Stimulated activated CD4-positive, alpha-beta T cell treated with anti-CD3 and anti-CD28 coated beads, Interleukin-12 subunit alpha, Interleukin-12 subunit beta, amount 100 ng/mL, for 4 hours (primary cell): ENCODE measurements at regions not wholly inside any gene's neighbourhood (a gene's known extent, or its start where the extent isn't known, plus 50 kb on each side); places are given as distances from the start of the nearest gene placed in this dataset.

Experiments
- DNase-seq: peaks from one replicate; pipeline ENCODE4 v3.0.0-alpha.2; 2020

DNA sequence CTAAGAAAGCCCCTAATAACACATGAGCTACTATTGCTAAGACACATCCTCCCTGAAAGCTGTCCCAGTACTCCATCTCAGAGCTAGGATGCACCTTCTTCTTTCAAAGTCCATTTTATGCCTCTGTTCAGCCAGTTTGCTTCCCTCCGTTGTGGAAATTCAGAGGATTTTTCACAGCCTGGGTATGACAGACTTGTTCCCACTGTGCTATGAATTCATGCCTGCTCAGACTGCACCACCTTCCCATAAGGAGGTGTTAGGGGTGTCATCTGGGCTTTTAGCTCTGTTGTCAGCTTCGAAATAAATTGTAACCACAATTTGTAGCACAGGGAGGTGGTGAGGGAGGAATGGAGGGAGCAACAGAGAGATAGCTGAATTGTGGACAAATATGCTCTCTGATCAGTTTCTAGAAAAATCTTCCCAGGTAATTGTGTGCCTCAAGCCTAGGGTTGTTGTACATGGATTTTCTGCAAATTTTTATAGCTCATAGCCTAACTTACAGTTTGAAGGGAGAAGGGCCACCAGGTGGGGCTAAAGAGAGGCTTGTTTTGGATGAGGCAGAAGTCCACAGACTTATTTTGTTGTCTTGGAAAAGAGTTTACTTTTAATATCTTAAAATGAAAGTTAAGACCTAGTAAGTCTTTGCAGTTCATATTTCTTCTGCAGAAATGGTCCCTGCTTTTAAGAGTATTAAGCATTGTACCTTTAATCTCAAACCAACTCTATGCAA is 462.0 kb downstream of the PDCD6IP start:
- DNase-seq, result peak; percentile 5

- DNase-seq, result no peak
Observed at GRCh38 chr3:34261001-34261385, 462.6 kb downstream of the PDCD6IP start.

DNA sequence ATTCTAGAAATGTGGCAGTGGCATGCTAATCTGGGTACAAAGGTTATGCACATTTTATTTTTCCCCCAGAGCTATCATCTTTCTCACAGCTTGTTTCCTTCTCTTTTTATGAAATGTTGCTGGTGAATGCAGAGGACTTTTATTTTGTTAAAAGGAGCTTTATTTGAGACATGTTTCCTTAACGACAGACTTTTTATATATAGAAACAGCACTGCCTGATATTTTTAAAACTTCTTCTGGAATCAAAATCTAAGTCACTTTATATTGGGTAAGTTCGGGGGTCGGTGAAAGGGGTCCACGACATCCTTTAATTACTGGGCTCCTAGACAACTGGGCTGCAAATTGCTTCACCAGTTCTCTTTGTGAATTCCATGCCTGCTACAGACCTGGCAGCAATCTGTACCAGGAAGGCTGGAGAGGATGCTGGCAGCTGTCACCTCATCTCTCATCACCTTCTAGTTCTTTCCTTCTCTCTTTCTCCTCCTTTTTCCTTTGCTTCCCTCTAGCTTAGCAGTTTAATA is 464.7 kb downstream of the PDCD6IP start:
- DNase-seq, result no peak

DNA sequence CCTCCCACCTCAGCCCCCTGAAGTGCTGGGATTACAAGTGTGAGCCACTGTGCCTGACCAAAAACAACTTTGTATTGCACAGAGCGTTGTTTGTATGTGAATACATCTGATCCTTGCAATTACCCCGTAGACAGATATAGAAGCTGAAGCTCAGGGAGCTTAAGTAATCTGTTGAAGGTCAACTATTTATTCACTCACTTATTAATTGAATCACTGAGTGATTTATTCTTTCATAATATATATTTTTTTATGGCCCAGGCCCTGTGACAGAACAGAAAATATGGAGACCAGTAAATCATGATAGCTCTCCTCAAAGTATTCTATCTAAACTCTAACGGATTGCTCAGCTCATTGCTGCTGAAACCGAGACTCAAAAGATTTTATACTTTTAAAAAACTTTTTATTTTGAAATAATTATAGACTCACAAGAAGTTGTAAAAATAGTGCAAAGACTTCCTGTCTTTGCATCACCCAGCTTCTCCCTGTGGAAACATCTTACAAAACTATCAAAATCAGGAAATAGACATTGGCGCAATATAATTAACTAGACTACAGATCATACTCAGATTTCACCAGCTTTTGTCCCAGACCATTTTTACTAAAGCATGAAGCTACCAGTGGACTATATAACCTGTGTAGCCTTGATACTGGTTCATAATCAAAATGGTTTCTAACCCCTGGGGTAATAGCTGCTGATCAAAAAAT is 466.1 kb downstream of the PDCD6IP start:
- no peak for DNase-seq

DNA sequence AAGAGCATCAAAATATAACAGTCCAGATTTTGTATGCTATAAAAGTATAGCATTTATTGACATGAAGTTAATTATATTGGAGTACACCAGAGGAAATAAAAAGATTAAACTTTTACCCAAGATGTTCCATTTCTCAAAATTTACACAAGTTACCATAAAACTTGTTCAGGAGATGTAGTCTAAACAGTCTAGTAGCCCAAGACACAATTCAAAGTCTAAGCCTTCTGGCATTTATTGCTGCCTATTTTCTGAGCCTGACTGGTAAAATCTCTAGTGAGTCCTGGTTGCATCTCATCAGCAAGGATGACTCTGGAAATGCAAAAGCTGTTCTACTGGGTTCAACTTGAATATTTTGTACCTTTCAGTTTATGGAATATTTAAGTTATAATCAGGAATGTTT is 468.7 kb downstream of the PDCD6IP start:
- DNase-seq, result no peak

DNA sequence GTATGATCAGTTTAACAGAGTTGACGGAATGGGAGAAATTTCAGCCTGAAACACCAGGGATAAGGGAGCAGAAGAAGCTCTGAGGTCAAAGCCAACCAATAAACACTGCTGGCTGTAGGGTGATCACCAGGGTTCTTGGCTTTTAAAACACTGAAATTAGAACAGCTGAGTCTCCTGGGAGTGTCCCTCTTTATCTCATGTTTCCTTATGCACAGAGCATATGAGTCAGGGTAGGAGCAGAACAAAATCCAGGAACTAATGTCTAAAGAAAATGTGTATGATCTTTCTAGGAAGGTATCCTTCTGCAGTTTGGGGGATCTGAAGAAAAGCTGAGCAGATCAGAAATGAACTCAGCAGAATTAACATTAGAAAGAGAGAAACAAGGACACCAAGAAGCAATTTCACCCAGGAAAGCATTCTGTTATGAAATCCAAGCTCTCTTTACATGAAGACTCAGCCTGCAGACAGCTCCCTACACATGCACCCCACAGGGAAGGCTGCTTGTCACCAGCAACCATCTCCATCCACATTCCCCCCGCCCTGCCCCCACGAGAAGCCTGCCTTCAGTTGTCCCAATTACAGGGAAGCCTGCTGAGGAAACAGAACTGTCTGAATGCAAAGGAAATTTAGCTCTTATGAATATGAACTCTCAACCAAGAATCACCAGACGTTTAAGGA is 469.7 kb downstream of the PDCD6IP start:
- DNase-seq, result no peak

- no peak for DNase-seq
Observed at GRCh38 chr3:34275811-34276210, 477.4 kb downstream of the PDCD6IP start.

DNA sequence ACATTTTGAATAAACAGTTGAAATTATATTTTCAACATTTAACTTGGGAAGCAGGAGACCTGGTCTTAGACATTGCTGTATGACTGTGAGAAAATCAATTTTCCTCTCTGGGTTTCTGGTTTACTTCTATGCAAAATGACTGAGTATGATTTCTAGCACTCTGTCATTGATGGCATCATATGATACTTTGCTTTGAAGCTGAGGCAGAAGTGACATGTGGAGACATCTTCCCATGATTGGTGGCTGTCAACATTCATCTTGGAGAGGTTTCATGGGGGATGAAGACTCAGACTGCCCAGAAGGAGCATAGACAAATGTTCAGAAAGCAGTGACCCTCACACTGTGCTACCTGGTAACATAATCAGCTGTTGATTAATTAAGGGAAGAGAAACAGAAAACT is 477.9 kb downstream of the PDCD6IP start:
- no peak for DNase-seq

DNA sequence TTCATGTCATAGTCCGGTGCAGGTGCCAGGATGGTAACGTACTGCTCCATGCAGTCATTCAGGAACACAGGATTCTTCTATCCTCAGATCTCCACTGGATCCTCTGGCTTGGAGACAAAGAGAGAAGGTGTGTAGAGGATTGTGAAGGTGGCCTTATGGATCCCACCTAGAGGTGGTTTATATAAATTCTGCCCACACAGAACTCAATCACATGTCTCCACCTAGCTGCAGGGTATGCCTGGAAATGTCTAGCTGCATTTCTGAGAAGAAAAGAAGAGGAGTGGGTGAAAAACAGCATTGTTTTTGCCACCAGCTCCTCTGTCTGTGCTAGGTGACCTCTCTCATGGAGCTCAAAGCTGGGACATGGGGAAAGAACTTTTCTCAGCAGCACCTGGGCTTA is 478.7 kb downstream of the PDCD6IP start:
- no peak for DNase-seq

DNA sequence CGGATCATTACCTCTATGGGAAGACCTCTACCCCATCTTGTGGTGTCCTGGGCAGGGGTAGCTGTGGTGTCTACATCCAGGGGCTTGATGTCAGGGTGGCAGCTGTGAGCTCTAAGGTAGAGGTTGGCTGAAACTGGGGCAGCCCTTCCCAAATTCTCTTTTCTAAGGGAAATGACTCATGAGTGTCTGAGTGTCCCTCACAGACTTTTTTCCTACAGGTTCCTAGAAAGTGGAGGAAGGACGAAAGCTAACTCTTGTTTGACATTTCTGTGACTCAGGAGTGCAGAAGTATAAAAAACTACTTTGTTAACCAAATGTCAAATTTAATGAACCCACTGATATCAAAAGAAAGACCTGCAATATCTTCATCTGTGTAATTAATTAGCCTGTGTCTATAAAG is 481.5 kb downstream of the PDCD6IP start:
- no peak for DNase-seq

- DNase-seq, result no peak
Observed at GRCh38 chr3:34283751-34284150, 485.3 kb downstream of the PDCD6IP start.

GRCh38 chr3:34284959-34285826 is 486.8 kb downstream of the PDCD6IP start:
- no peak for DNase-seq

DNA sequence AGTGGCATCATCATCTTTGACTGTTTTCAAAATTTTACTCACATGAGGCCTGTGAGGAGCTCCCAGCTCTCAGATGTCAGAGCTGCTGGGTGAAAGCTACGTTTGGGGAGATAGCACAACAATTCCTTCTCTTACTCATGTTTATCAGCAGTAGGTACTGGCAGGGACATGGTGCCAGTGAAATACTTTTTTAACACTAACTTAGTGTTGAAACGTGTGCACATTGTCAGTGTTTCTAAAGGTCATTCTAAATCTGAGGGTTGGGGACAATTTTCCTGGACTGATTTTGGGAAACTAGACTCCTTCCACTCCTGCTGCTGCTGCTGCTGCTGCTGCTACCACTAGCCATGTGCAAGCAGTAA is 487.4 kb downstream of the PDCD6IP start:
- no peak for DNase-seq

- DNase-seq, result no peak
Observed at GRCh38 chr3:34292605-34293300, 494.3 kb downstream of the PDCD6IP start.

- no peak for DNase-seq
Observed at GRCh38 chr3:34294240-34294639, 495.8 kb downstream of the PDCD6IP start.

GRCh38 chr3:34296796-34297195 is 498.4 kb downstream of the PDCD6IP start:
- DNase-seq, result no peak

DNA sequence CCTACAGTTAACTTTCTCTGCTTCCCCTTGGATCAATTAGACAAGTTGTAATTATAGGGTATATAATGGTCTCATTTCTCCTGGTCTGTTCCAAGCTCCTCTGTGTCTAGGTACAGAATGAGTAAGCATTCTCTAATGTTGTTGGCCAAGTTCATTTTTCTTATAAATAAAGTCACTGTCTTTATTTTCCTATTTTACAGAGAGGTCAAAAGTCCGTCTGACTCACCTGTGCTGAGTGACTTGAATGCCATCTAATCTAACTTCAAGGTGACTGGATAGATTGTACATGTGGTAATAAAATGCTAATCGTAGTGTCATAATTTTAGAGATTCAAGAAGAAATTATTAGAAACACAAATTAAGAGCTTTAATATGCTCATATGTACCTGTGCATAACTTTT is 500.2 kb downstream of the PDCD6IP start:
- DNase-seq, result no peak

DNA sequence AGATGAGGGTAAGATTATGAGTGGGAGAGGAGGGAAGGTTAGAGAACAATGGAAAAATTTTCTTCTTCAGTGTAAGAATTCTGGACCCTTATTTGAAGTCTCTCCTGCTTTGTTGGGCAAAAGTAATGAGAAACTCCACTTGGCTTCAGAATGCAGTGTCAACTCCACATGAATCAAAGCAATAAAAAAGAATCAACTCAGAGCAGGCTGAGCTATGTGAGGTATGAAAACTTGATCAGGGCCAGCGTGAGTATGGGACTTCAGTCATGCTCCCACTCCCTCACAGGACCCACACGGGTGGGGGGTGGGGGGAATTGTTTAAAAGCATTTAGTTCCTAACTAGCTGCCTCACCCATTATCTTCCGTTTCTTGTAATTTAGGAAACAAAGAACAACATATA is 502.2 kb downstream of the PDCD6IP start:
- no peak for DNase-seq

- DNase-seq, result no peak
Observed at GRCh38 chr3:34301313-34301712, 502.9 kb downstream of the PDCD6IP start.

- no peak for DNase-seq
Observed at GRCh38 chr3:34305266-34305665, 506.8 kb downstream of the PDCD6IP start.

- DNase-seq, result no peak
Observed at GRCh38 chr3:34312684-34313083, 514.3 kb downstream of the PDCD6IP start.

GRCh38 chr3:34319881-34320280 is 521.5 kb downstream of the PDCD6IP start:
- no peak for DNase-seq
